Stomach smooth muscle (tissue), 2 donors: ENCODE measurements at regions not wholly inside any gene's neighbourhood (a gene's known extent, or its start where the extent isn't known, plus 50 kb on each side); places are given as distances from the start of the nearest gene placed in this dataset.
A peak's percentile ranks its signal among the peaks of the same experiment; 100 is the strongest.

Experiments used
- H3K27ac ChIP-seq: one replicate; pipeline ENCODE4 v1.7.0; 2013; ENCODE audit warnings: mild to moderate bottlenecking, low read length, inconsistent platforms
- H3K27me3 ChIP-seq, 2 donors: one replicate each; pipeline ENCODE4 v1.7.0; 2013; ENCODE audit warnings: low read length in 2 of 2; ENCODE audit not compliant: insufficient read depth in 2 of 2, control insufficient read depth in 1 of 2
- H3K36me3 ChIP-seq, 2 donors: one replicate each; pipeline ENCODE4 v1.7.0; 2013; ENCODE audit warnings: low read length in 2 of 2; ENCODE audit not compliant: control insufficient read depth in 2 of 2, insufficient read depth in 2 of 2
- H3K4me1 ChIP-seq: one replicate; pipeline ENCODE4 v1.7.0; 2013; ENCODE audit warnings: low read length; ENCODE audit not compliant: control insufficient read depth, insufficient read depth
- H3K4me3 ChIP-seq, 2 donors: one replicate each; pipeline ENCODE4 v1.7.0; 2013; ENCODE audit warnings: low read length in 2 of 2
- H3K9ac ChIP-seq, 2 donors: one replicate each; pipeline ENCODE4 v1.7.0; 2013; ENCODE audit warnings: low read length in 2 of 2, mild to moderate bottlenecking in 1 of 2
- H3K9me3 ChIP-seq, 2 donors: one replicate each; pipeline ENCODE4 v1.7.0; 2013; ENCODE audit warnings: low read length in 2 of 2; ENCODE audit not compliant: control insufficient read depth in 2 of 2
- donor health status: healthy.
- donor health status: Pancreatic carcinoma.

- Histone ChIP-seq H3K4me1 (no peaks in the 10 kb centered on the region), H3K27ac (no peak overlapping the region), H3K9ac (no peak overlapping the region), H3K36me3 (no peaks in the 10 kb centered on the region), H3K27me3 (no peaks in the 10 kb centered on the region), H3K9me3 (no peaks in the 10 kb centered on the region), H3K4me3 (no peak overlapping the region)
These were observed 231.9 kb upstream of the HABP2 start for GRCh38 chr10:113320987-113321386.

GRCh38 chr10:113322843-113323242 lies 230.0 kb upstream of the HABP2 start:
- no peaks in the 10 kb centered on the region for H3K9me3 ChIP-seq
- H3K36me3 ChIP-seq = no peaks in the 10 kb centered on the region
- H3K4me1 ChIP-seq = peaks cover 5% of the 10 kb centered on the region
- no peaks in the 10 kb centered on the region for H3K27me3 ChIP-seq
- no peak overlapping the region for H3K4me3 ChIP-seq
- H3K9ac ChIP-seq = no peak overlapping the region
- no peak overlapping the region for H3K27ac ChIP-seq

GRCh38 chr10:113323985-113324384 lies 228.9 kb upstream of the HABP2 start:
- Histone ChIP-seq H3K4me1 (peaks cover 5% of the 10 kb centered on the region), H3K27ac (no peak overlapping the region), H3K4me3 (no peak overlapping the region), H3K27me3 (no peaks in the 10 kb centered on the region), H3K36me3 (no peaks in the 10 kb centered on the region), H3K9ac (no peak overlapping the region), H3K9me3 (no peaks in the 10 kb centered on the region)

GRCh38 chr10:113326160-113327111 lies 226.4 kb upstream of the HABP2 start:
- Histone ChIP-seq H3K27me3 (no peaks in the 10 kb centered on the region), H3K4me1 (peaks cover 5% of the 10 kb centered on the region), H3K36me3 (no peaks in the 10 kb centered on the region), H3K9me3 (no peaks in the 10 kb centered on the region), H3K4me3 (no peak overlapping the region), H3K27ac (peak overlapping the region; percentile 31), H3K9ac (no peak overlapping the region)

- Histone ChIP-seq H3K4me1 (peaks cover 5% of the 10 kb centered on the region), H3K27me3 (no peaks in the 10 kb centered on the region), H3K36me3 (no peaks in the 10 kb centered on the region), H3K27ac (no peak overlapping the region), H3K9me3 (peaks cover 0 to 5% of the 10 kb centered on the region in 2 donors), H3K4me3 (no peak overlapping the region), H3K9ac (no peak overlapping the region)
These were observed 223.7 kb upstream of the HABP2 start for GRCh38 chr10:113329121-113329596.

- Histone ChIP-seq H3K4me1 (peaks cover 2% of the 10 kb centered on the region), H3K27ac (no peak overlapping the region), H3K9me3 (peaks cover 3 to 6% of the 10 kb centered on the region in 2 donors), H3K9ac (no peak overlapping the region), H3K36me3 (no peaks in the 10 kb centered on the region), H3K4me3 (no peak overlapping the region), H3K27me3 (no peaks in the 10 kb centered on the region)
These were observed 220.9 kb upstream of the HABP2 start for GRCh38 chr10:113331961-113332360.

GRCh38 chr10:113333313-113333712 lies 219.5 kb upstream of the HABP2 start:
- Histone ChIP-seq H3K9me3 (peaks cover 3 to 6% of the 10 kb centered on the region in 2 donors), H3K4me3 (no peak overlapping the region), H3K27ac (no peak overlapping the region), H3K27me3 (no peaks in the 10 kb centered on the region), H3K4me1 (no peaks in the 10 kb centered on the region), H3K36me3 (no peaks in the 10 kb centered on the region), H3K9ac (no peak overlapping the region)

- H3K36me3 ChIP-seq = no peaks in the 10 kb centered on the region
- no peak overlapping the region for H3K27ac ChIP-seq
- H3K9ac ChIP-seq = no peak overlapping the region
- H3K4me3 ChIP-seq = no peak overlapping the region
- H3K4me1 ChIP-seq = no peaks in the 10 kb centered on the region
- H3K27me3 ChIP-seq = no peaks in the 10 kb centered on the region
- H3K9me3 ChIP-seq = peaks cover 3 to 6% of the 10 kb centered on the region in 2 donors
These were observed 217.3 kb upstream of the HABP2 start for GRCh38 chr10:113335592-113335991.

- Histone ChIP-seq H3K4me1 (no peaks in the 10 kb centered on the region), H3K9ac (no peak overlapping the region), H3K27me3 (no peaks in the 10 kb centered on the region), H3K9me3 (peaks cover 3 to 6% of the 10 kb centered on the region in 2 donors), H3K27ac (no peak overlapping the region), H3K4me3 (no peak overlapping the region), H3K36me3 (no peaks in the 10 kb centered on the region)
These were observed 216.2 kb upstream of the HABP2 start for GRCh38 chr10:113336549-113337130.

- Histone ChIP-seq H3K9me3 (peaks cover 3 to 6% of the 10 kb centered on the region in 2 donors), H3K4me3 (no peak overlapping the region), H3K9ac (no peak overlapping the region), H3K27me3 (no peaks in the 10 kb centered on the region), H3K36me3 (no peaks in the 10 kb centered on the region), H3K4me1 (no peaks in the 10 kb centered on the region), H3K27ac (no peak overlapping the region)
These were observed 215.7 kb upstream of the HABP2 start for GRCh38 chr10:113337142-113337541.

GRCh38 chr10:113339121-113339520 lies 213.7 kb upstream of the HABP2 start:
- H3K9me3 ChIP-seq = peaks cover 2 to 3% of the 10 kb centered on the region in 2 donors
- no peaks in the 10 kb centered on the region for H3K4me1 ChIP-seq
- H3K36me3 ChIP-seq = no peaks in the 10 kb centered on the region
- H3K4me3 ChIP-seq = no peak overlapping the region
- H3K27ac ChIP-seq = no peak overlapping the region
- no peak overlapping the region for H3K9ac ChIP-seq
- no peaks in the 10 kb centered on the region for H3K27me3 ChIP-seq
